Tibial artery (tissue), 4 donors: ENCODE measurements at regions not wholly inside any gene's neighbourhood (a gene's known extent, or its start where the extent isn't known, plus 50 kb on each side); places are given as distances from the start of the nearest gene placed in this dataset.

Experiments
- DNase-seq, 2 donors: peaks; one replicate each; pipeline ENCODE4 v3.0.0-alpha.2; 2019
- H3K27ac ChIP-seq, 2 donors: fragments of 200-600 bp; sonication (generic) in 1 of 2; 1 replicate in 1 of 2; 2 replicates in 1 of 2; pipeline ENCODE4 v1.5.1; 2018 to 2019; ENCODE audit warnings: mild to moderate bottlenecking in 1 of 2
- H3K27me3 ChIP-seq, 2 donors: fragments of 200-600 bp; sonication (generic) in 1 of 2; one replicate each; pipeline versions ENCODE4 v1.5.1 to v1.6.0; 2016 to 2019
- H3K36me3 ChIP-seq, 3 donors: fragments of 200-600 bp; sonication (generic) in 2 of 3; one replicate each; pipeline ENCODE4 v1.5.1; 2016 to 2019; ENCODE audit warnings: mild to moderate bottlenecking in 2 of 3
- H3K4me1 ChIP-seq, 4 donors: fragments of 200-600 bp; sonication (generic) in 2 of 4; 1 replicate in 3 of 4; 2 replicates in 1 of 4; pipeline ENCODE4 v1.5.1; 2016 to 2019
- H3K4me3 ChIP-seq, 2 donors: fragments of 200-600 bp; sonication (generic) in 1 of 2; 1 replicate in 1 of 2; 2 replicates in 1 of 2; pipeline ENCODE4 v1.5.1; 2018 to 2019; ENCODE audit warnings: mild to moderate bottlenecking in 2 of 2
- H3K9me3 ChIP-seq, 3 donors: fragments of 200-600 bp; sonication (generic) in 1 of 3; one replicate each; pipeline ENCODE4 v1.5.1; 2016 to 2019
- intact Hi-C: fragments of 100-400 bp; cut with DNase I; formaldehyde crosslinking; loops from one replicate; pipeline ENCODE4 v1.15.0; 2023; ENCODE audit warnings: low total_unique reads
- TF ChIP-seq, protein P1 (sequence below), 2 experiments: fragments of 200-600 bp in 1 of 2; fragments of 450-650 bp in 1 of 2; IDR thresholded peaks; one replicate each; pipeline ENCODE4 v1.5.1; 2017 to 2019; ENCODE audit warnings: antibody characterized with exemption in 2 of 2, mild to moderate bottlenecking in 1 of 2, moderate library complexity in 1 of 2

DNA sequence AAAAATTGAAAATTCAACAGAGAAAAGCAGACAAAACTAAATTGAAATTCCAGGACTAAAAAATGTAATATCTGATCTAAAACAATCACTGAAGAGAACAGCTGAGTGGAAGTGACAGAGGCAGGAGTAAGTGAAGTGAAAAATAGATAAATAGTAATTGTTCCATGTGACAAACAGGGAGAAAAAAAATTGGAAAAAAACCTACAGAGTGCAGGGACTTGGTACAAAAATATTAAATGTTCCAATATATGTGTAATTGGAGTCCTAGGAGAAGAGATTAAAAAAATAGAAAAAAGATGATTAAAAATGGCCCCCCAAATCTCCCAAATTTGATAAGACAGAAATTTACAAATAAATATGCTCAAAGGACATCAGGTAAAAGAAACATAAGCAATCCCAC is 63.4 kb upstream of the NAMPT start:
- H3K4me3 ChIP-seq = no peak overlapping the region
- no peak overlapping the region for H3K27ac ChIP-seq
- TF ChIP-seq, protein P1, sequence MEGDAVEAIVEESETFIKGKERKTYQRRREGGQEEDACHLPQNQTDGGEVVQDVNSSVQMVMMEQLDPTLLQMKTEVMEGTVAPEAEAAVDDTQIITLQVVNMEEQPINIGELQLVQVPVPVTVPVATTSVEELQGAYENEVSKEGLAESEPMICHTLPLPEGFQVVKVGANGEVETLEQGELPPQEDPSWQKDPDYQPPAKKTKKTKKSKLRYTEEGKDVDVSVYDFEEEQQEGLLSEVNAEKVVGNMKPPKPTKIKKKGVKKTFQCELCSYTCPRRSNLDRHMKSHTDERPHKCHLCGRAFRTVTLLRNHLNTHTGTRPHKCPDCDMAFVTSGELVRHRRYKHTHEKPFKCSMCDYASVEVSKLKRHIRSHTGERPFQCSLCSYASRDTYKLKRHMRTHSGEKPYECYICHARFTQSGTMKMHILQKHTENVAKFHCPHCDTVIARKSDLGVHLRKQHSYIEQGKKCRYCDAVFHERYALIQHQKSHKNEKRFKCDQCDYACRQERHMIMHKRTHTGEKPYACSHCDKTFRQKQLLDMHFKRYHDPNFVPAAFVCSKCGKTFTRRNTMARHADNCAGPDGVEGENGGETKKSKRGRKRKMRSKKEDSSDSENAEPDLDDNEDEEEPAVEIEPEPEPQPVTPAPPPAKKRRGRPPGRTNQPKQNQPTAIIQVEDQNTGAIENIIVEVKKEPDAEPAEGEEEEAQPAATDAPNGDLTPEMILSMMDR (IDR thresholded peaks at IDR 0.05) = no peak
- peaks cover 0 to 10% (median 5%) of the 10 kb centered on the region in 3 donors for H3K9me3 ChIP-seq
- H3K36me3 ChIP-seq = no peaks in the 10 kb centered on the region
- no peak for DNase-seq
- intact Hi-C loops = no loop called here
- H3K27me3 ChIP-seq = no peaks in the 10 kb centered on the region
- no peaks in the 10 kb centered on the region for H3K4me1 ChIP-seq

DNA sequence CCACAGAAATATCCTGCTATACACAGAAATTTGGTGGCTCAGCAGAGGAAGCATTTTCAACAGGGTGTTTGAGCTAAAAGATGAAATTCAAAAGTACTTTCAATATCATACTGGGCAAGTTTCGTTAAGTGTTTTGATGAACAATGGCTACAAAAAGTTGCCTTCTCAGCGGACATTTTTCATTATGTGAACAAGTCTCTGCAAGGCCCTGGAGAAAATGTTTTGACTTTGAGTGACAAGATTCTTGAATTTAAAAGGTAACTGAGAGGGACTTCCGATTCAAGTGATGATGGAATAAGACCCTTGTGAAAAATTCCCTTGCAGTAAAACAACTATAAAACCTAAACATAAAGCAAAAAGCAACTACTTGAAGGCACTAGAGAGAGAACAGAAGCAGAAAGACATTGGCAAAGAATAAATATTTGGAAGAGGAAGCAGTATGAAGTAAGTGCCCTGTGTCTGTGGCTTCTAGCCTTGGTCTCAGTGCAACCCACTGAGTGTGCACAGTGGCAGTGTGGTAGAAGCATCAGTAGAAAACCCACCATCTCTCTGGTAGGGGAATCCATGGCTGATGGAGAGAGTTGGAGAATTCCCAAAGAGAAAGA is 62.5 kb upstream of the NAMPT start:
- Histone ChIP-seq H3K36me3 (no peaks in the 10 kb centered on the region), H3K4me3 (no peak overlapping the region), H3K4me1 (no peaks in the 10 kb centered on the region), H3K27ac (no peak overlapping the region), H3K27me3 (no peaks in the 10 kb centered on the region), H3K9me3 (peaks cover 0 to 15% (median 5%) of the 10 kb centered on the region in 3 donors)
- DNase-seq = no peak
- TF ChIP-seq, protein P1 (IDR thresholded peaks at IDR 0.05) = no peak
- intact Hi-C loops = no loop called here

DNA sequence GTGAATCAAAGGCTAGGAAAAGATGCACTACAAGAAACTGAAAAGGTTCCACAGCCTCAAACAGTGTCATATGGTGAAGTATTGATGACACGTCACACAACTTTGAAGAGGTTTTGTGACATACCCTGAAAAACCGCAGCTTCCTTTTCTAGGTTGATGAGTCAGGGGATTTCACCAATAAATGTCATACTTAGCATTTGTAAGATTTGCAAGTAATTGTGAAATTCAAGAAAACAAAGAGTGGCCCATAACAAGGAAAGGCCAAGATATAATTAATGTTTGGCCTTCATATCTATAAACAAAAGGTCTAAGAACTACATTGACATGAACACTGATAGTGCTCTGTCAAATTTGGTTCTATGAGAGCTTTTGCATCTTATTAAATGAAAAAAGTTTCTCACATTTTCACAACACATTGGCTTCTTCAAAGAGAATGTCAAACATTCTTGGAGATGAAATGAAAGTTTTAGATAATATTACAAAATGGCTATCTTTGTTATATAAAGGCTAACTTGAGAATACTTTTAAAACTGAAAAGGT is 62.0 kb upstream of the NAMPT start:
- Histone ChIP-seq H3K27me3 (no peaks in the 10 kb centered on the region), H3K36me3 (no peaks in the 10 kb centered on the region), H3K9me3 (peaks cover 0 to 21% (median 5%) of the 10 kb centered on the region in 3 donors), H3K4me1 (no peaks in the 10 kb centered on the region), H3K4me3 (no peak overlapping the region), H3K27ac (no peak overlapping the region)
- TF ChIP-seq, protein P1 (IDR thresholded peaks at IDR 0.05) = no peak
- intact Hi-C loops = no loop called here
- no peak for DNase-seq

DNA sequence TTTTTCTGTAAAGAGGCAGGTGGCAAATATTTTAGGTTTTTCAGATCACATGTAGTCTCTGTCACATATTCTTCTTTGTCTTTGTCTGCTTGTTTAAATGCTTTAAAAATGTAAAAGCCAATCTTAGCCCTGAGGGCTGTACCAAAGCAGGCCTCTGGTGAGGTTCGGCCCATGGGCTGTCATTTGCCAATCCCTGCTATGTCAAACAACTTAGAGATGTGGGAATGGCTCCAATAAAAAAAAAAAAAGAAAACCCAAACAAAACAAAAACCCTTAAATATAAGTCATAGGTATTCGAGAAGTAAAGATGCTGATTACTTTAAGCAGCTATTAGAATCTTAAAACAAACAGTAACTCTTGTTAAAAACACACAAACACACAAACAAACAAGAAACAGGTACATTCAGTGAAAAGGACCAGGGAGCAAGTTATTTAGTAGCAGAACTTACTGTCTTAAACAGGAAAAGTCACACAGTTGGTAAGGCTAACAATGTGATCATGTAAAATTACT is 61.4 kb upstream of the NAMPT start:
- no peak overlapping the region for H3K27ac ChIP-seq
- H3K9me3 ChIP-seq = peaks cover 0 to 21% (median 6%) of the 10 kb centered on the region in 3 donors
- TF ChIP-seq, protein P1 (IDR thresholded peaks at IDR 0.05) = no peak
- no peaks in the 10 kb centered on the region for H3K36me3 ChIP-seq
- no peaks in the 10 kb centered on the region for H3K4me1 ChIP-seq
- no peak for DNase-seq
- H3K27me3 ChIP-seq = no peaks in the 10 kb centered on the region
- intact Hi-C loops = no loop called here
- H3K4me3 ChIP-seq = no peak overlapping the region

DNA sequence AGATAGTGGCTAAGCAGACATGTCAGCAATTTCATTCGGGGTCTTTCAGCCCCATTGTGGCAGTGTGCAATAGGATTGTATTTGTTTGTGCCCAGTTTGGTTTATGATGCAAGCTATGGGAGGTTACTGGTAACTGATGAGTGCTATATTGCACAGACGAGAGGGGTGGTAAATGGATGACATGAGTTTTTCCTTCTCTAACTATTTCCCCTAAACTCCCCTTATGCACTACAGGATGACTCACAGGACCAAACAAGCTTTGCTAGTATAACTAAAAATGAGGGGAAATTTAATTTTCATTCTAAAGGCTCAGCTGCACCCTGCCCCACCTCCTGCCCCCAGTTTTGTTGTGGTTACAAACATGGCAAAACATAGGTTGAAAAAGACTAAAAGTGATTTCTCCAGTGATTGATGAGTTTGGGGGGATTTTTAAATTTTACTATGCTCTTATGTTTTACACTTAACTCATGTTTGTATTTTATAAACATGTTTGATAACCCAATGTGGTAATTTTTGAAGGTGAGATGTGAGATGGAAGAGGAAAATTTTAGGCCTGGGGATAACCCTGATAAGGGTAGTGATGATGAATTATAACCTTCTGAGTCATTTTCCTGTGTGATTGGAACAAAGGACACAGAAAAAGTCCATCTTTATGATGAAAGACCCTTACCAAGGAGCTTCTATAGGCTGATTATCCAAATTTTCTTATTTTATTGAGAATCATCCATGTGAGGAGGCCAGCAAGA is 60.8 kb upstream of the NAMPT start:
- no peaks in the 10 kb centered on the region for H3K27me3 ChIP-seq
- DNase-seq = no peak
- H3K9me3 ChIP-seq = peaks cover 0 to 21% (median 12%) of the 10 kb centered on the region in 3 donors
- H3K36me3 ChIP-seq = no peaks in the 10 kb centered on the region
- intact Hi-C loops = no loop called here
- no peaks in the 10 kb centered on the region for H3K4me1 ChIP-seq
- no peak overlapping the region for H3K4me3 ChIP-seq
- H3K27ac ChIP-seq = no peak overlapping the region
- TF ChIP-seq, protein P1 (IDR thresholded peaks at IDR 0.05) = no peak
